ENCODE measurements at regions not wholly inside any gene's neighbourhood (a gene's known extent, or its start where the extent isn't known, plus 50 kb on each side); places are given as distances from the start of the nearest gene placed in this dataset.

- H3K27ac Mint-ChIP-seq = no peak overlapping the region
- H3K9me3 Mint-ChIP-seq = no peaks in the 10 kb centered on the region
- no peak for DNase-seq
- no peaks in the 10 kb centered on the region for H3K4me1 Mint-ChIP-seq (ENCODE audit: low read depth)
- no peak overlapping the region for H3K4me3 Mint-ChIP-seq
- no peaks in the 10 kb centered on the region for H3K36me3 Mint-ChIP-seq
- H3K27me3 Mint-ChIP-seq = peaks cover 5% of the 10 kb centered on the region
- ChIA-PET POLR2A (no interaction called here), CTCF (no interaction called here)
- intact Hi-C loops (cut with micrococcal nuclease) = no loop called here
Measured at GRCh38 chr13:52975969-52976368, 52.6 kb upstream of the OLFM4 start.

GRCh38 chr13:52975161-52975560, 53.5 kb upstream of the OLFM4 start:
- DNase-seq = no peak
- H3K4me1 Mint-ChIP-seq (ENCODE audit: low read depth) = no peaks in the 10 kb centered on the region
- ChIA-PET CTCF (interaction anchor here (0.7 kb wide), 1 partner anchor 166 kb away, joined by 3 read pairs; no protein-coding TSS in a partner anchor), POLR2A (no interaction called here)
- H3K9me3 Mint-ChIP-seq = no peaks in the 10 kb centered on the region
- H3K36me3 Mint-ChIP-seq = no peaks in the 10 kb centered on the region
- intact Hi-C loops (cut with micrococcal nuclease) = no loop called here
- H3K27ac Mint-ChIP-seq = no peak overlapping the region
- H3K27me3 Mint-ChIP-seq = peaks cover 5% of the 10 kb centered on the region
- H3K4me3 Mint-ChIP-seq = no peak overlapping the region

- Mint-ChIP-seq H3K4me1 (ENCODE audit: low read depth) (no peaks in the 10 kb centered on the region), H3K9me3 (no peaks in the 10 kb centered on the region), H3K4me3 (no peak overlapping the region), H3K27me3 (peaks cover 5% of the 10 kb centered on the region), H3K36me3 (no peaks in the 10 kb centered on the region), H3K27ac (no peak overlapping the region)
- no peak for DNase-seq
- CTCF ChIA-PET = interaction anchor here (0.7 kb wide), 1 partner anchor 165 kb away, joined by 3 read pairs; no protein-coding TSS in a partner anchor
- POLR2A ChIA-PET = no interaction called here
- intact Hi-C loops (cut with micrococcal nuclease) = no loop called here
Measured at GRCh38 chr13:52974711-52975110, 53.9 kb upstream of the OLFM4 start.

GRCh38 chr13:52969373-52969772, 59.2 kb upstream of the OLFM4 start:
- Mint-ChIP-seq H3K36me3 (no peaks in the 10 kb centered on the region), H3K4me3 (no peak overlapping the region), H3K27me3 (peaks cover 9% of the 10 kb centered on the region), H3K4me1 (ENCODE audit: low read depth) (no peaks in the 10 kb centered on the region), H3K27ac (no peak overlapping the region), H3K9me3 (no peaks in the 10 kb centered on the region)
- DNase-seq = no peak
- ChIA-PET CTCF (interaction anchor here (1.5 to 3.5 kb wide), 2 partner anchors 19 to 360 kb away, joined by 3 to 26 read pairs; no protein-coding TSS in a partner anchor), POLR2A (no interaction called here)
- intact Hi-C loops (cut with micrococcal nuclease) = loop anchor here (5.0 to 10.0 kb wide), 2 partner anchors 117 to 305 kb away; no protein-coding TSS in a partner anchor

- H3K36me3 Mint-ChIP-seq = no peaks in the 10 kb centered on the region
- CTCF ChIA-PET = interaction anchor here (0.7 to 3.5 kb wide), 20 partner anchors 9 to 518 kb away, joined by 3 to 27 read pairs (median 4); partner anchors contain the start of gene VPS36
- POLR2A ChIA-PET = no interaction called here
Measured at GRCh38 chr13:52968074-52968700, 60.4 kb upstream of the OLFM4 start.

GRCh38 chr13:52961987-52962386, 66.6 kb upstream of the OLFM4 start:
- Mint-ChIP-seq H3K9me3 (no peaks in the 10 kb centered on the region), H3K27me3 (peaks cover 4% of the 10 kb centered on the region), H3K27ac (no peak overlapping the region), H3K4me3 (no peak overlapping the region), H3K36me3 (no peaks in the 10 kb centered on the region), H3K4me1 (ENCODE audit: low read depth) (no peaks in the 10 kb centered on the region)
- ChIA-PET POLR2A (no interaction called here), CTCF (interaction anchor here (0.6 kb wide), 1 partner anchor 290 kb away, joined by 3 read pairs; no protein-coding TSS in a partner anchor)
- intact Hi-C loops (cut with micrococcal nuclease) = loop anchor here (10.0 kb wide), 1 partner anchor 297 kb away; no protein-coding TSS in a partner anchor
- DNase-seq = no peak

More at GRCh38 chr13:52968074-52968700, 60.4 kb upstream of the OLFM4 start:
- no peak overlapping the region for H3K27ac Mint-ChIP-seq
- DNase-seq = peak; percentile 65
- H3K9me3 Mint-ChIP-seq = no peaks in the 10 kb centered on the region
- intact Hi-C loops (cut with micrococcal nuclease) = loop anchor here (1.0 to 10.0 kb wide), 3 partner anchors 116 to 359 kb away; no protein-coding TSS in a partner anchor
- no peak overlapping the region for H3K4me3 Mint-ChIP-seq
- no peaks in the 10 kb centered on the region for H3K4me1 Mint-ChIP-seq (ENCODE audit: low read depth)
- H3K27me3 Mint-ChIP-seq = peaks cover 6% of the 10 kb centered on the region

GRCh38 chr13:52961256-52961910, 67.2 kb upstream of the OLFM4 start:
- H3K4me3 Mint-ChIP-seq = no peak overlapping the region
- ChIA-PET CTCF (interaction anchor here (0.6 kb wide), 1 partner anchor 289 kb away, joined by 3 read pairs; no protein-coding TSS in a partner anchor), POLR2A (no interaction called here)
- intact Hi-C loops (cut with micrococcal nuclease) = loop anchor here (10.0 kb wide), 1 partner anchor 297 kb away; no protein-coding TSS in a partner anchor
- no peak overlapping the region for H3K27ac Mint-ChIP-seq
- no peaks in the 10 kb centered on the region for H3K9me3 Mint-ChIP-seq
- no peaks in the 10 kb centered on the region for H3K36me3 Mint-ChIP-seq
- H3K4me1 Mint-ChIP-seq (ENCODE audit: low read depth) = no peaks in the 10 kb centered on the region
- no peak for DNase-seq
- peaks cover 4% of the 10 kb centered on the region for H3K27me3 Mint-ChIP-seq

- POLR2A ChIA-PET = no interaction called here
- Mint-ChIP-seq H3K9me3 (no peaks in the 10 kb centered on the region), H3K27me3 (no peaks in the 10 kb centered on the region), H3K27ac (no peak overlapping the region), H3K4me1 (ENCODE audit: low read depth) (no peaks in the 10 kb centered on the region), H3K4me3 (no peak overlapping the region), H3K36me3 (no peaks in the 10 kb centered on the region)
- DNase-seq = no peak
- intact Hi-C loops (cut with micrococcal nuclease) = no loop called here
- CTCF ChIA-PET = interaction anchor here (2.9 kb wide), 1 partner anchor 13 kb away, joined by 23 read pairs; no protein-coding TSS in a partner anchor
Measured at GRCh38 chr13:52955472-52955874, 73.1 kb upstream of the OLFM4 start.

- Mint-ChIP-seq H3K27me3 (no peaks in the 10 kb centered on the region), H3K9me3 (no peaks in the 10 kb centered on the region), H3K27ac (no peak overlapping the region), H3K4me1 (ENCODE audit: low read depth) (no peaks in the 10 kb centered on the region), H3K4me3 (no peak overlapping the region), H3K36me3 (no peaks in the 10 kb centered on the region)
- DNase-seq = no peak
- ChIA-PET CTCF (interaction anchor here (2.9 kb wide), 1 partner anchor 13 kb away, joined by 23 read pairs; no protein-coding TSS in a partner anchor), POLR2A (no interaction called here)
- intact Hi-C loops (cut with micrococcal nuclease) = no loop called here
Measured at GRCh38 chr13:52954838-52955237, 73.8 kb upstream of the OLFM4 start.

GRCh38 chr13:52950436-52950956, 78.1 kb upstream of the OLFM4 start:
- Mint-ChIP-seq H3K36me3 (no peaks in the 10 kb centered on the region), H3K4me3 (no peak overlapping the region), H3K27ac (no peak overlapping the region), H3K9me3 (no peaks in the 10 kb centered on the region), H3K27me3 (peaks cover 3% of the 10 kb centered on the region), H3K4me1 (ENCODE audit: low read depth) (no peaks in the 10 kb centered on the region)
- CTCF ChIA-PET = interaction anchor here (0.8 kb wide), 1 partner anchor 17 kb away, joined by 3 read pairs; no protein-coding TSS in a partner anchor
- POLR2A ChIA-PET = no interaction called here
- DNase-seq = no peak
- intact Hi-C loops (cut with micrococcal nuclease) = no loop called here

GRCh38 chr13:52949742-52950141, 78.9 kb upstream of the OLFM4 start:
- Mint-ChIP-seq H3K27ac (no peak overlapping the region), H3K36me3 (no peaks in the 10 kb centered on the region), H3K4me3 (no peak overlapping the region), H3K9me3 (no peaks in the 10 kb centered on the region), H3K27me3 (peaks cover 3% of the 10 kb centered on the region), H3K4me1 (ENCODE audit: low read depth) (no peaks in the 10 kb centered on the region)
- POLR2A ChIA-PET = no interaction called here
- CTCF ChIA-PET = interaction anchor here (0.8 kb wide), 1 partner anchor 18 kb away, joined by 3 read pairs; no protein-coding TSS in a partner anchor
- DNase-seq = no peak
- intact Hi-C loops (cut with micrococcal nuclease) = no loop called here

- Mint-ChIP-seq H3K4me1 (ENCODE audit: low read depth) (no peaks in the 10 kb centered on the region), H3K9me3 (no peaks in the 10 kb centered on the region), H3K36me3 (no peaks in the 10 kb centered on the region), H3K27ac (no peak overlapping the region), H3K4me3 (no peak overlapping the region), H3K27me3 (peaks cover 3% of the 10 kb centered on the region)
- DNase-seq = no peak
- ChIA-PET CTCF (no interaction called here), POLR2A (no interaction called here)
- intact Hi-C loops (cut with micrococcal nuclease) = no loop called here
Measured at GRCh38 chr13:52949044-52949443, 79.6 kb upstream of the OLFM4 start.
